ENCODE measurements at regions not wholly inside any gene's neighbourhood (a gene's known extent, or its start where the extent isn't known, plus 50 kb on each side); places are given as distances from the start of the nearest gene placed in this dataset.

DNA sequence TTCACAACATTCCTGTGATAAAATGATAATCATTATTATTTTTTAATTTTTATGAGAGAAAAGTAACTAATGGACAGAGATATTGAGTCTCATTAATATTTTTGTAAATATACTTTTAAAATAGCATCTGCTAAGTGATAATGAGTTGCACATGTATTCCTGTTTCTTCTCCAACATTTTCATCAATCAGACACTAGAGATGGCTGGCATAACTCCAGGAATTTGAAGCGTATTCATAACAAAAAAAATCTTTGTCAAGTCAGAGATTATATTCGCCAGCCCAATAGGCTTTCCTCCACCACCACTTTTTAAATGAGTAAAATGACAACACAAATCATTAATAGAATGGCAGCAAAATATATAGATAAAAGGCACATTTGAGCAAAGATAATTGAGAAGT, 524.0 kb upstream of the KCND2 start:
- TF ChIP-seq, protein P1, sequence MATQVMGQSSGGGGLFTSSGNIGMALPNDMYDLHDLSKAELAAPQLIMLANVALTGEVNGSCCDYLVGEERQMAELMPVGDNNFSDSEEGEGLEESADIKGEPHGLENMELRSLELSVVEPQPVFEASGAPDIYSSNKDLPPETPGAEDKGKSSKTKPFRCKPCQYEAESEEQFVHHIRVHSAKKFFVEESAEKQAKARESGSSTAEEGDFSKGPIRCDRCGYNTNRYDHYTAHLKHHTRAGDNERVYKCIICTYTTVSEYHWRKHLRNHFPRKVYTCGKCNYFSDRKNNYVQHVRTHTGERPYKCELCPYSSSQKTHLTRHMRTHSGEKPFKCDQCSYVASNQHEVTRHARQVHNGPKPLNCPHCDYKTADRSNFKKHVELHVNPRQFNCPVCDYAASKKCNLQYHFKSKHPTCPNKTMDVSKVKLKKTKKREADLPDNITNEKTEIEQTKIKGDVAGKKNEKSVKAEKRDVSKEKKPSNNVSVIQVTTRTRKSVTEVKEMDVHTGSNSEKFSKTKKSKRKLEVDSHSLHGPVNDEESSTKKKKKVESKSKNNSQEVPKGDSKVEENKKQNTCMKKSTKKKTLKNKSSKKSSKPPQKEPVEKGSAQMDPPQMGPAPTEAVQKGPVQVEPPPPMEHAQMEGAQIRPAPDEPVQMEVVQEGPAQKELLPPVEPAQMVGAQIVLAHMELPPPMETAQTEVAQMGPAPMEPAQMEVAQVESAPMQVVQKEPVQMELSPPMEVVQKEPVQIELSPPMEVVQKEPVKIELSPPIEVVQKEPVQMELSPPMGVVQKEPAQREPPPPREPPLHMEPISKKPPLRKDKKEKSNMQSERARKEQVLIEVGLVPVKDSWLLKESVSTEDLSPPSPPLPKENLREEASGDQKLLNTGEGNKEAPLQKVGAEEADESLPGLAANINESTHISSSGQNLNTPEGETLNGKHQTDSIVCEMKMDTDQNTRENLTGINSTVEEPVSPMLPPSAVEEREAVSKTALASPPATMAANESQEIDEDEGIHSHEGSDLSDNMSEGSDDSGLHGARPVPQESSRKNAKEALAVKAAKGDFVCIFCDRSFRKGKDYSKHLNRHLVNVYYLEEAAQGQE (IDR thresholded peaks at IDR 0.05): no peak
- TF ChIP-seq TAF1 (conservative IDR thresholded peaks at IDR 0.05): no peak
- TF ChIP-seq, protein P2, sequence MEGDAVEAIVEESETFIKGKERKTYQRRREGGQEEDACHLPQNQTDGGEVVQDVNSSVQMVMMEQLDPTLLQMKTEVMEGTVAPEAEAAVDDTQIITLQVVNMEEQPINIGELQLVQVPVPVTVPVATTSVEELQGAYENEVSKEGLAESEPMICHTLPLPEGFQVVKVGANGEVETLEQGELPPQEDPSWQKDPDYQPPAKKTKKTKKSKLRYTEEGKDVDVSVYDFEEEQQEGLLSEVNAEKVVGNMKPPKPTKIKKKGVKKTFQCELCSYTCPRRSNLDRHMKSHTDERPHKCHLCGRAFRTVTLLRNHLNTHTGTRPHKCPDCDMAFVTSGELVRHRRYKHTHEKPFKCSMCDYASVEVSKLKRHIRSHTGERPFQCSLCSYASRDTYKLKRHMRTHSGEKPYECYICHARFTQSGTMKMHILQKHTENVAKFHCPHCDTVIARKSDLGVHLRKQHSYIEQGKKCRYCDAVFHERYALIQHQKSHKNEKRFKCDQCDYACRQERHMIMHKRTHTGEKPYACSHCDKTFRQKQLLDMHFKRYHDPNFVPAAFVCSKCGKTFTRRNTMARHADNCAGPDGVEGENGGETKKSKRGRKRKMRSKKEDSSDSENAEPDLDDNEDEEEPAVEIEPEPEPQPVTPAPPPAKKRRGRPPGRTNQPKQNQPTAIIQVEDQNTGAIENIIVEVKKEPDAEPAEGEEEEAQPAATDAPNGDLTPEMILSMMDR (IDR thresholded peaks at IDR 0.05; ENCODE audit: low read depth, low read length, missing input control): no peak
- TF ChIP-seq FOXA2 (IDR thresholded peaks at IDR 0.05): no peak
- no peak for TF ChIP-seq MAX (IDR thresholded peaks at IDR 0.05)
- no peak for TF ChIP-seq HNF4A (conservative IDR thresholded peaks at IDR 0.05)

Data from liver (tissue), 3 donors.